Upper lobe of left lung (tissue), 6 donors: ENCODE measurements at regions not wholly inside any gene's neighbourhood (a gene's known extent, or its start where the extent isn't known, plus 50 kb on each side); places are given as distances from the start of the nearest gene placed in this dataset.
"Not testable (repeated sequence)": the region's sequence is repeated elsewhere in the genome, so short reads cannot be mapped to it uniquely, and the experiment has no call there.

Experiments used
- ATAC-seq, 2 donors: fragments of 200-7000 bp; cut with Tn5 transposase; one replicate each; pipeline ENCODE4 v1.9.1; 2022; ENCODE audit warnings: mild to moderate bottlenecking in 2 of 2, moderate library complexity in 2 of 2; ENCODE audit not compliant: low FRiP score in 2 of 2
- DNase-seq, 2 donors: peaks; one replicate each; pipeline ENCODE4 v3.0.0-alpha.2; 2019 to 2020
- H3K27ac ChIP-seq, 4 donors: fragments of 200-600 bp; sonication (generic); one replicate each; pipeline ENCODE4 v1.5.1; 2016 to 2019
- H3K27me3 ChIP-seq, 4 donors: fragments of 200-600 bp; sonication (generic); one replicate each; pipeline ENCODE4 v1.5.1; 2017 to 2019
- H3K36me3 ChIP-seq, 4 donors: fragments of 200-600 bp; sonication (generic); one replicate each; pipeline ENCODE4 v1.5.1; 2016 to 2019
- H3K4me1 ChIP-seq, 4 donors: fragments of 200-600 bp; sonication (generic); one replicate each; pipeline ENCODE4 v1.5.1; 2018 to 2019
- H3K4me3 ChIP-seq, 4 donors: fragments of 200-600 bp; sonication (generic); one replicate each; pipeline ENCODE4 v1.5.1; 2017 to 2019; ENCODE audit warnings: mild to moderate bottlenecking in 2 of 4, moderate library complexity in 1 of 4
- H3K9me3 ChIP-seq, 4 donors: fragments of 200-600 bp; sonication (generic); one replicate each; pipeline ENCODE4 v1.5.1; 2018 to 2019
- EP300 ChIP-seq, 4 donors: sonication (generic); formaldehyde crosslinking; IDR thresholded peaks; one replicate each; pipeline ENCODE4 v1.5.1; 2017; ENCODE audit warnings: antibody characterized with exemption in 4 of 4, control low read depth in 2 of 4
- POLR2A ChIP-seq, 4 donors: fragments of 450-650 bp; IDR thresholded peaks; one replicate each; pipeline ENCODE4 v1.5.1; 2016 to 2017; ENCODE audit warnings: antibody characterized with exemption in 4 of 4, mild to moderate bottlenecking in 2 of 4
- POLR2AphosphoS5 ChIP-seq, 2 donors: sonication (generic); formaldehyde crosslinking; IDR thresholded peaks; one replicate each; pipeline ENCODE4 v1.5.1; 2017; ENCODE audit warnings: antibody characterized with exemption in 2 of 2
- WGBS, 2 donors: methylation state at CpG; one replicate each; pipeline ENCODE4 v1.1.5; 2017 to 2018; 5-methylcytosine and 5-hydroxymethylcytosine counted together
- TF ChIP-seq, protein P1 (sequence below), 6 experiments: fragments of 450-650 bp in 4 of 6; fragments of 200-600 bp in 2 of 6; sonication (generic) in 2 of 6; IDR thresholded peaks; one replicate each; pipeline ENCODE4 v1.5.1; 2016 to 2019; ENCODE audit warnings: antibody characterized with exemption in 6 of 6
- donor health status: DM: no; HTN: no; CAD: no; lungs with moderate emphysema.
- donor health status: DM: no; HTN: yes; CAD: no; lungs with severe emphysema.

DNA sequence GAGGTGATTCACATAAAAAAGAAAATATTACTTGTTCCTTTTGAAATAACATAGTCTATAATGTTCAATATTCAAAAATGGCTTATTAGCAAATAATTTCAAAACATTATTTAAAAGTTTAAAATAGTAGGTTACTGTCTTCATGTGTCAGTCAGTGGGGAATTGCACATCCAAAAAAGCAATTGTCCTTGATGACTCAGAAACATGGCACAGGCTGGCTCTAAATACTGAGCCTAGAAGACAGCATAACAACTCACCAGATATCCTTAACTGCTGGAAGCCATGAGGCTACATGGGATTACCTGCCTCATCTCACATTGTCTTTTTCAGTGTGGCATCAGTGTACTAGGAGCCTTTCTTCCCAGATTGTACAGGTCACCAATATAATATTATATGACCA is 439.5 kb upstream of the RGMB start:
- H3K27ac ChIP-seq = no peak overlapping the region
- ATAC-seq (no peak), DNase-seq (no peak)
- no peak for TF ChIP-seq POLR2A (IDR thresholded peaks at IDR 0.05)
- TF ChIP-seq, protein P1, sequence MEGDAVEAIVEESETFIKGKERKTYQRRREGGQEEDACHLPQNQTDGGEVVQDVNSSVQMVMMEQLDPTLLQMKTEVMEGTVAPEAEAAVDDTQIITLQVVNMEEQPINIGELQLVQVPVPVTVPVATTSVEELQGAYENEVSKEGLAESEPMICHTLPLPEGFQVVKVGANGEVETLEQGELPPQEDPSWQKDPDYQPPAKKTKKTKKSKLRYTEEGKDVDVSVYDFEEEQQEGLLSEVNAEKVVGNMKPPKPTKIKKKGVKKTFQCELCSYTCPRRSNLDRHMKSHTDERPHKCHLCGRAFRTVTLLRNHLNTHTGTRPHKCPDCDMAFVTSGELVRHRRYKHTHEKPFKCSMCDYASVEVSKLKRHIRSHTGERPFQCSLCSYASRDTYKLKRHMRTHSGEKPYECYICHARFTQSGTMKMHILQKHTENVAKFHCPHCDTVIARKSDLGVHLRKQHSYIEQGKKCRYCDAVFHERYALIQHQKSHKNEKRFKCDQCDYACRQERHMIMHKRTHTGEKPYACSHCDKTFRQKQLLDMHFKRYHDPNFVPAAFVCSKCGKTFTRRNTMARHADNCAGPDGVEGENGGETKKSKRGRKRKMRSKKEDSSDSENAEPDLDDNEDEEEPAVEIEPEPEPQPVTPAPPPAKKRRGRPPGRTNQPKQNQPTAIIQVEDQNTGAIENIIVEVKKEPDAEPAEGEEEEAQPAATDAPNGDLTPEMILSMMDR (IDR thresholded peaks at IDR 0.05) = no peak
- TF ChIP-seq POLR2AphosphoS5 (IDR thresholded peaks at IDR 0.05) = no peak
- no peak for TF ChIP-seq EP300 (IDR thresholded peaks at IDR 0.05)
- no peaks in the 10 kb centered on the region for H3K9me3 ChIP-seq
- H3K4me3 ChIP-seq = no peak overlapping the region
- H3K36me3 ChIP-seq = no peaks in the 10 kb centered on the region
- no peaks in the 10 kb centered on the region for H3K27me3 ChIP-seq
- no peaks in the 10 kb centered on the region for H3K4me1 ChIP-seq

DNA sequence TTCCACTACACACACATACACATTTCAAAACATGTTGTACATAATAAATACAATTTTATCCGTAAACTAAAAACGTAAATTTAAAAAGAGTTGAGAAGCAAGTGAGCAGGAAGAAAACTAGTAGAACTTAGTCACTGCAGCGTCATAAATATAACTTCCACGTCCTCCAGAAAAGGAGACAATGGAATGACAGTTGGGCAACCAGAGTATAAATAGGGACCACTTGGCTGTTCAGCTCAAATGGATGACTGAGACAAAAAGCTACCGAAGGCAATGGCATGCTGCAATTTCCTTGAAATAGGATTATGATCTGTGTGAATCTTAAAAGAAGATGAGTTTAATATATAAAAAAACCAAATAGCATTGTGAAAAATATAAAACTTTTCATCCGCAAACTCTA is 438.5 kb upstream of the RGMB start:
- Histone ChIP-seq H3K4me3 (no peak overlapping the region), H3K27ac (no peak overlapping the region), H3K4me1 (no peaks in the 10 kb centered on the region), H3K9me3 (no peaks in the 10 kb centered on the region), H3K27me3 (no peaks in the 10 kb centered on the region), H3K36me3 (no peaks in the 10 kb centered on the region)
- WGBS, 2 donors = 78 to 86% methylated on average over 6 of the region's 6 CpGs
- TF ChIP-seq POLR2A (IDR thresholded peaks at IDR 0.05) = no peak
- TF ChIP-seq POLR2AphosphoS5 (IDR thresholded peaks at IDR 0.05) = no peak
- TF ChIP-seq EP300 (IDR thresholded peaks at IDR 0.05) = no peak
- TF ChIP-seq, protein P1 (IDR thresholded peaks at IDR 0.05) = no peak
- DNase-seq = no peak
- ATAC-seq = no peak

DNA sequence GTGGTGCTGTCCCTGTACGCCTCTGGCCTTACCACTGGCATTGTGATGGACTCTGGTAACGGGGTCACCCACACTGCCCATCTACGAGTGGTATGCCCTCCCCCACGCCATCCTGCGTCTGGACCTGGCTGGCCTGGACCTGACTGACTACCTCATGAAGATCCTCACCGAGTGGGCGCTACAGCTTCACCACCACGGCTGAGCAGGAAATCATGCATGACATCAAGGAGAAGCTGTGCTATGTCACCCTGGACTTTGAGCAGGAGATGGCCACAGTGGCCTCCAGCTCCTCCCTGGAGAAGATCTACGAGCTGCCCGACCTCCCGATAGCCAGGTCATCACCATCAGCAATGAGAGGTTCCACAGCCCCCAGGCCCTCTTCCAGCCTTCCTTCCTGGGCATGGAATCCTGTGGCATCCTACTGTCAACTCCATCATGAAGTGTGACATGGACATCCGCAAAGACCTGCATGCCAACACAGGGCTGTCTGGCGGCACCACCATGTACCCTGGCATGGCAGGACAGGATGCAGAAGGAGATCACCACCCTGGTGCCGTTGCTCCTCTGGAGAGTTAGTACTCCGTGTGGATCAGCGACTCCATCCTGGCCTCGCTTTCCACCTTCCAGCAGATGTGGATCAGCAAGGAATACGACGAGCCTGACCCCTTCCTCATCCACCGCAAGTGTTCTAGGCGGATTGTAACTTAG is 434.2 kb upstream of the RGMB start:
- ATAC-seq (no peak), DNase-seq (peak in 1 of 2 donors; percentile 20)
- 94% methylated on average over 21 of the region's 21 CpGs for WGBS, 2 donors
- TF ChIP-seq, protein P1 (IDR thresholded peaks at IDR 0.05) = no peak
- no peak for TF ChIP-seq POLR2AphosphoS5 (IDR thresholded peaks at IDR 0.05)
- TF ChIP-seq POLR2A (IDR thresholded peaks at IDR 0.05) = no peak
- TF ChIP-seq EP300 (IDR thresholded peaks at IDR 0.05) = no peak
- no peaks in the 10 kb centered on the region for H3K4me1 ChIP-seq
- no peaks in the 10 kb centered on the region for H3K9me3 ChIP-seq
- no peaks in the 10 kb centered on the region for H3K36me3 ChIP-seq
- no peaks in the 10 kb centered on the region for H3K27me3 ChIP-seq
- H3K27ac ChIP-seq = no peak overlapping the region
- no peak overlapping the region for H3K4me3 ChIP-seq

DNA sequence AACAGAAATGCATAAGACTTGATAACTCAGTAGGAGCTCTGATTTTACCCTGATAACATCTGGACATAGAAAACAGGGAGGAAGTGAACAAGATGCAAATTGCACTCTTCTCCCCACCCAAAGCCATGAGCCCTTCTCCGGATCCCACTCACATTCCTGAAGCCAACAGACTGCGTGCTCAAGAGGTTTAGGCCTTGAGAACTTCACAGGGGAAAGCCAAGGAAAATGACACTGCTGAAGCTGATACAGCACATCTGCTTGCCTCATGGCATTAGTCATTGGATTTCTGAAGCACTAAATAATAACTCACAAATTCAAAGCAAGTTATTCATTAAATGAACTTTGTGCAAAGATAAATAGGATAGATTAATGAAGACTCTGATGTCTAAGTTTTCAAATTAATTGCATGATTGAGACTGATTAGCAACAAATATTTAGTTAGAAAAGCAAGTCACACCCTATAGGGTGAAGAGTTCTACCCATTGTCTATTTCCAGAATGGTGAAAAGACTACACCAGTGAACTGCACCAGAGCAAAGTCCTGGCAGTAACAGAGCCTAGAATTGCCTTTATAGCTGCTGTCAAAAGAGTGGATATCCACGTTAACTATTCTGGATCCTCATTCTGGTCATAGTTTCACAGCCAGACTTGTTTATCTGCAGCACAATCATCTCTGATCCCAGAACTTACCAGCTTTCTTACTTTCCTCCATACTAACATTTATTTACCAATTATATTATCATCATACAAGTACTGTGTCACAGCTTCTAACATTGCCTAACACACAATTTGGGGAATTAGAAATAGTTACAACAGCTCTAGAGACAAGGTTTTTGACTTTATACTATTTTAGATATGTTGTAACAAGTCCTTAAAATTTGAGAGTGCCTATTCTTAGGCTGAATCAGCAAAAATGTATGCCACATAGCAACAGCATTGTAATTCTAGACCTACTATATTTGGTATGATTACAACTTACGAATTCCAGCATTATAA is 432.1 kb upstream of the RGMB start:
- H3K36me3 ChIP-seq = no peaks in the 10 kb centered on the region
- H3K27ac ChIP-seq = no peak overlapping the region
- no peaks in the 10 kb centered on the region for H3K4me1 ChIP-seq
- DNase-seq = no peak
- ATAC-seq = peak in 1 of 2 donors; percentile 72
- 68% methylated on average over 4 of the region's 4 CpGs for WGBS, 2 donors
- H3K4me3 ChIP-seq = no peak overlapping the region
- no peaks in the 10 kb centered on the region for H3K9me3 ChIP-seq
- TF ChIP-seq, protein P1 (IDR thresholded peaks at IDR 0.05) = no peak
- TF ChIP-seq EP300 (IDR thresholded peaks at IDR 0.05) = no peak
- no peak for TF ChIP-seq POLR2AphosphoS5 (IDR thresholded peaks at IDR 0.05)
- no peak for TF ChIP-seq POLR2A (IDR thresholded peaks at IDR 0.05)
- no peaks in the 10 kb centered on the region for H3K27me3 ChIP-seq

DNA sequence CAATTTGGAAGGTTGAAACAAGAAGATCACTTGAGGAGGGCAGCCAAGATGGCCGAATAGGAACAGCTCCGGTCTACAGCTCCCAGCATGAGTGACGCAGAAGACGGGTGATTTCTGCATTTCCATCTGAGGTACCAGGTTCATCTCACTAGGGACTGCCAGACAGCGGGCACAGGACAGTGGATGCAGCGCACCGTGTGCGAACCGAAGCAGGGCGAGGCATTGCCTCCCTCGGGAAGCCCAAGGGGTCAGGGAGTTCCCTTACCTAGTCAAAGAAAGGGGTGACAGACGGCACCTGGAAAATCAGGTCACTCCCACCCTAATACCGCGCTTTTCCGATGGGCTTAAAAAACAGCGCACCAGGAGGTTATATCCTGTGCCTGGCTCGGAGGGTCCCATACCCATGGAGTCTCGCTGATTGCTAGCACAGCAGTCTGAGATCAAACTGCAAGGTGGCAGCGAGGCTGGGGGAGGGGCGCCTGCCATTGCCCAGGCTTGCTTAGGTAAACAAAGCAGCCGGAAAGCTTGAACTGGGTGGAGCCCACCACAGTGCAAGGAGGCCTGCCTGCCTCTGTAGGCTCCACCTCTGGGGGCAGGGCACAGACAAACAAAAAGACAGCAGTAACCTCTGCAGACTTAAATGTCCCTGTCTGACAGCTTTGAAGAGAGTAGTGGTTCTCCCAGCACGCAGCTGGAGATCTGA is 430.4 kb upstream of the RGMB start:
- peak in 1 of 2 donors; percentile 13 for DNase-seq
- ATAC-seq, H3K4me3 ChIP-seq, H3K27me3 ChIP-seq, H3K36me3 ChIP-seq, H3K9me3 ChIP-seq, H3K27ac ChIP-seq, H3K4me1 ChIP-seq: not testable (repeated sequence)
- 89 to 95% methylated on average over 21 to 22 of the region's 22 CpGs for WGBS, 2 donors
